Myocyte (in vitro differentiated cells): ENCODE measurements at regions not wholly inside any gene's neighbourhood (a gene's known extent, or its start where the extent isn't known, plus 50 kb on each side); places are given as distances from the start of the nearest gene placed in this dataset.
"Not testable (repeated sequence)": the region's sequence is repeated elsewhere in the genome, so short reads cannot be mapped to it uniquely, and the experiment has no call there.

ENCODE experiments used
- DNase-seq: peaks from one replicate; pipeline ENCODE4 v3.0.0-alpha.2; 2012; ENCODE audit warnings: low read depth

- DNase-seq: not testable (repeated sequence)
These were observed 676.4 kb upstream of the ZNF337 start for GRCh38 chr20:26373066-26373465.

DNA sequence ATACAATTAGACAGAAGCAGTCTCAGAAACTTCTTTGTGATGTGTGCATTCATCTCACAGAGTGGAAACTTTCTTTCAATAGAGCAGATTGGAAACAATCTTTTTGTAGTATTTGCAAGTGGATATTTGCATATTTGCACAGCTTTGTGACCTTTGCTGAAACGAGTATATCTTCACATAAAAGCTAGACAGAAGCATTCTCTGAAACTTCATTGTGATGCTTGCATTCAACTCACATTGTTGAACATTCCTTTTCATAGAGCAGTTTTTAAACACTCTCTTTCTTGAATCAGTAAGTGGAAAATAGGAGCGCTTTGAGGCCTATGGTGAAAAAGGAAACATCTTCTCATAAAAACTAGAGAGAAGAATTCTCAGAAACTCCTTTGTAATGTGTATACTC is 657.9 kb upstream of the ZNF337 start:
- DNase-seq: no peak

DNA sequence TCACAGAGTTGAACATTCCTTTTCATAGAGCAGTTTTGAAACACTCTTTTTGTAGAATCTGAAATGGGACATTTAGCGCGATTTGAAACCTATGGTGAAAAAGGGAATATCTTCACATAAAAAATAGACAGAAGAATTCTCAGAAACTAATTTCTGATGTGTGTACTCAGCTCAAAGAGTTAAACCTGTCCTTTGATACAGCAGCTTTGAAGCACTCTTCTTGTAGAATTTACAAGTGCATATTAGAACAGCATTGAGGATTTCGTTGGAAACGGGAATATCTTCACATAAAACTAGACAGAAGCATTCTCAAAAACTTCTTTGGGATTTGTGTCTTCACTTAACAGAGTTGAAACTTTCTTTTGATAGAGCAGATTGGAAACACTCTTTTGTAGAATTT is 650.7 kb upstream of the ZNF337 start:
- no peak for DNase-seq

- not testable (repeated sequence) for DNase-seq
These were observed 643.9 kb upstream of the ZNF337 start for GRCh38 chr20:26340460-26341065.

GRCh38 chr20:26324177-26324576 is 627.5 kb upstream of the ZNF337 start:
- DNase-seq: no peak

GRCh38 chr20:26315054-26315453 is 618.4 kb upstream of the ZNF337 start:
- no peak for DNase-seq

DNA sequence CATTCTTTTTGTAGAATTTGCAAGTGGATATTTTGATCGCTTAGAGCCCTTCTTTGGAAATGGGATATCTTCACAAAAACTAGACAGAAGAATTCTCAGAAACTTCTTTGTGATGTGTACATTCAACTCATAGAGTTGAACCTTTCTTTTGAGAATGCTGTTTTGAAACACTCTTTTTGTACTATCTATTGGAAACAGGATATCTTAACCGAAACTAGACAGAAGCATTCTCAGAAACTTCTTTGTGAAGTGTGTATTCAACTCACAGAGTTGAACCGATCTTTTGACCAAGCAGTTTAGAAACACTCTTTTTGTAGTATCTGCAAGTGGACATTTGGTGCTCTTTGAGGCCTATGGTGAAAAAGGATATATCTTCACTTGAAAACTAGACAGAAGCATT is 613.1 kb upstream of the ZNF337 start:
- not testable (repeated sequence) for DNase-seq

- DNase-seq: no peak
These were observed 612.3 kb upstream of the ZNF337 start for GRCh38 chr20:26308961-26309360.

- no peak for DNase-seq
These were observed 598.4 kb upstream of the ZNF337 start for GRCh38 chr20:26295006-26295405.

- not testable (repeated sequence) for DNase-seq
These were observed 591.9 kb upstream of the ZNF337 start for GRCh38 chr20:26288379-26289061.

DNA sequence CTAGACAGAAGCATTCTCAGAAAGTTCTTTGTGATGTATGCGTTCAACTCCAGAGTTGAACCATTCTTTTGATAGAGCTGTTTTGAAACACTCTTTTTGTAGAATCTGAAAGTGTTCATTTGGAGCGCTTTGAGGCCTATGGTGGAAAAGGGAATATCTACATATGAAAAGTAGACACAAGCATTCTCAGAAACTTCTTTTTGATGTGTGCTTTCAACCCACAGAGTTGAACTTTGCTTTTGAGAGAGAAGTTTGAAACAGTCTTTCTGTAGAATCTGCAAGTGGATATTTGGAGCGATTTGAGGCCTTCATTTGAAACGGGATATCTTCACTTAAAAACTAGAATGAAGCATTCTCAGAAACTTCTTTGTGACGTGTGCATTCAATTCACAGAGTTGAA is 582.6 kb upstream of the ZNF337 start:
- no peak for DNase-seq

DNA sequence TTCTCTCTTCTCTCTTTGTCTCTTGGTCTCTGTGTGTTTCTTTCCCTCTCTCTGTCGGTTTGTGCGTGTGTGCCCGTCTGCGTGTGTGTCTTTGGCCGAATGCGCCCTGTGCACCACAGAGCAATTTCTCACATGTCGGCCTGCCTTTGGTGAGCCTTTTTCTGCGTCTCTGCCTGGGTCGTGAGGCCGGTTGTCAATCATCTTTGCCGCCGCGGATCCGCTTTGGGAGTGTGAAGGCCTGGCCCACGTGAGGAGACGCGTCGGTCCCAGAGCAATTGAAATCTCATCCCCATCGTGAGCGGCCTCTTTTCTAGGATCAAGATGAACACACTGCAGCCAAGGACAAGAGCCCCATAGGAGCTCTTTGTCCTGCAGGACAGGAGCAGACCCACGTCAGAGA is 580.7 kb upstream of the ZNF337 start:
- no peak for DNase-seq

GRCh38 chr20:26276554-26277210 is 580.0 kb upstream of the ZNF337 start:
- no peak for DNase-seq

DNA sequence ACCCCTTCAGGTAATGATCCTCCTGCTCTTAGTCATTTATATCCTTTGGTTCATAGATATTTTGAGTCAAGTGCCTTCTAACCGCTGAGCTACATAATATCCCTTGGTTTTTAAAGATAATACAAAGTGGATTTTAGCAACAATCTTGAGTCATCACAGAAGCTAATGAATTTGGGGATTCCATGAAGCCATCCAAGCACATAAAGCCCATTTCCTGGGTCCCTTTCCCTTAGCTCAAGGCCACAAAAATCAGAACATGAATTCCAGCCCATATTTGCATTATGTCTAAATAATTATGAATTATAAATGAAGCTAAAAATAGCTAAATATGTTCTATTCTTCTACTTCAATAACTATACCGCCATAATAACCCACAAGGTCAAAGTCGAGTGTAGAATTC is 572.1 kb upstream of the ZNF337 start:
- not testable (repeated sequence) for DNase-seq

DNA sequence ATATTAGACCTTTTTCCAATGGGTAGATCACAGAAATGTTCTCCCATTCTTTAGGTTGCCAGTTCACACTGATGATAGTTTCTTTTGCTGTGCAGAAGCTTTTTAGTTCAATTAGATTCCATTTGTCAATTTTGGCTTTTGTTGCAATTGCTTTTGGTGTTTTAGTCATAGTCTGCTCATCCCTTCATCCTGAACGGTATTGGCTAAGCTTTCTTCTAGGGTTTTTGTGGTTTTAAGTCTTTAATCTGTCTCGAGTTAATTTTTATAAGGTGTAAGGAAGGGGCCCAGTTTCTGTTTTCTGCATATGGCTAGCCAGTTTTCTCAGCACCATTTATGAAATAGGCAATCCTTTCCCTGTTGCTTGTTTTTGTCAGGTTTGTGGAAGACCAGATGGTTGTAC is 564.3 kb upstream of the ZNF337 start:
- not testable (repeated sequence) for DNase-seq

DNA sequence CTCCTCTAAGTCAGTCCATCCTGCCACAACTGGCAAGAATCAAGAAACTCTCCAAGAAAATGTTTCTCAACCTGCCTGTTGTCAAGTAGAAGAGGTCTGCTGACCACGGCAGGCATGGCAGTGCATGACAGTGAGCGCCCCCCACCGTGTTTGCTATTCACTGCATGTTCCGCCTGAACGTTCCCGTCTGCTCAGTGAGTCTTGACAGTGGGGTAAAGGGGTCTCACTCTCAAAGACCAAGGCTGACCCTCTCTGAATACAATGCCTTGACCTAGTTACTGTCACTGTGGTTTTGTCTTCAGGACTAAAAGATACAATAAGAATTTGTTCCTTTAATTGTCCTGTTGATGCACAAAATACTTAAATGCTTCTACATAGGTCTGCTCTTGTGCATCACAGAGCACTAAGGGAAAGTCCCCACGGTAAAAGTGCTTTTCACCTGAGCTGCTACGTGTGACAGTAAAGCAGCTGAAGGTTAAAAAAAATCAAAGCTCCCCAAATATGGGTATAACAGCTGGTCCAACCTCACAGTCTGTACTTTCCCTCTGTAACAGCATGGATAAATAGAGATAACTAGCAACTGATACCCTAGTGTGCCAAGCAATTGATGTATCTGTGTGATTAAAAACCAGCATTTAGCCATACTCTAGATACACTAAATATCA is 555.8 kb upstream of the ZNF337 start:
- not testable (repeated sequence) for DNase-seq

DNA sequence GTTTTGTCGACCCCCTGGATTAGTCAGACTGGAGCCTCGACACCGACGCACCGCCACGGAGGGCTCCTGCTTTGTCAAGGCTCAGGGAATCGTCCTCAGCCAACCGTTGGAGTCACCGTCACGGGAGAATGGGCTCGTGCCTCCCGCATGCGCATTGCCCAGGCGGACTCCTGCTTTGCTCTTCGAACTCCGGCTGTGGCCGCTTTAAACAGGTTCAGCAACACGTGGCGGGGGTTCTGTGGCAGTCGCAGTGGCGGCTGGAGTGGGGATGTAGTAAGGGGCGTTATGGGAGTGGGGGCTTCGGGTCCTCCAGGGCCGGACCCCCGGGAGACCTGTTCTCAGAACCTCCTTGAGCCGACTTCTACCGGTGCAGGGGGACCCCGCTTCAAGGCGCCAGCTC is 554.7 kb upstream of the ZNF337 start:
- DNase-seq: not testable (repeated sequence)

DNA sequence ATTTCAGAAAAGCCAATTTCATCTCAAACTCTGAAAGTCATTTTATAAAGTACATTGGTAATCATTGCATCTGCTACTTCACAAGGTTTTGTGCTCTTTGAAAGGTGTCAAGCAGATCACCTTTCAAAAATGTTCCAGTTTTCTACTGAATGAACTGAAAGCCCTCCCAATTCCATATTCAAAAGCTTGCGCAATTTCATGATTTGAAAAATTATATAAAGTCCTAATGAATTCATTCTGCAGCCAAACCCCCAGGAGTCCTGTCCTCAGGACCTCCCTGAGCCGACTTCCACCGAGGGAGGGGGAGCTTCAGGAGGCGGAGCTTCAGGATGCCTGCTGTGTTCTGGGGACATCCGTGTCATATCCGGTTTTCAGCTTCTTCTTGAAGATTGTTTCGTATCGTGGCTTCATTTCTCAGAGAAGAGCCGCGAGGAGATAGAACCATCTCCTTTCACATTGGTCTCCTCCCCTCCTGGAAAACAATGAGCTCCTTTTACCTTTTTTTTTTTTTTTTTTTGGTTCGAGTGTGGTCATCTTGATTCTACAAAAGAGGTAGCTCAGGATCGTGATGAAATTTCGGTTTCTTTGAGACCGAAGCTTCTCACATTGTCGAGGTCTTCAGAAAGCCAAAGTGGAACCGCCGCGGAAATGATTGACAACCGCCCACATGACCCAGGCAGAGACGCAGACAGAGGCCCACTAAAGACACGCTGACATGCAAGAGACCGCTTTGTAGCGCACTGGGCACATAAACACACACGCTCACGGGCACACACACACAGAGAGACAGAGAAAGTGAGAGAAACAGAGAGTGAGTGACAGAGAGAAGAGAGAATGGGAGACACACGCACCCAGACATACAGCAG is 553.8 kb upstream of the ZNF337 start:
- not testable (repeated sequence) for DNase-seq

DNA sequence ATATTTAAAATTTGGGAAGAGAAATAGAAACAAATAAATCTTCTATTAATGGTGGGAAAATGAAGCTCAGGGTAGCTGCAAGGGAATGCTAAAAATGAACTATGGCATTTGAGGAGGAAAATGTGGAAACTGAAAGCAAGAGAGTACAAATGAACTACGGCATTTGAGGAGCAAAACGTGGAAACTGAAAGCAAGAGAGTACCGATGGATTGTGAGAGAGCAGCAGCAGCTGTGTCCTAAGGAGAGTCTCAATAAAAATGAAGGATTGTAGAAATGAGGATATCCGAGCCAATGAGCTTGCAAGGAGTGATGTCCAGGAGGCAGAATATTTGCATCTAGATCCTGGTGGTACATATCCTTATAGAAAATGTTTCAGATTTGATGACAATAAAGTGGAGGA is 547.1 kb upstream of the ZNF337 start:
- DNase-seq: no peak

- not testable (repeated sequence) for DNase-seq
These were observed 524.0 kb upstream of the ZNF337 start for GRCh38 chr20:26220609-26221008.

DNA sequence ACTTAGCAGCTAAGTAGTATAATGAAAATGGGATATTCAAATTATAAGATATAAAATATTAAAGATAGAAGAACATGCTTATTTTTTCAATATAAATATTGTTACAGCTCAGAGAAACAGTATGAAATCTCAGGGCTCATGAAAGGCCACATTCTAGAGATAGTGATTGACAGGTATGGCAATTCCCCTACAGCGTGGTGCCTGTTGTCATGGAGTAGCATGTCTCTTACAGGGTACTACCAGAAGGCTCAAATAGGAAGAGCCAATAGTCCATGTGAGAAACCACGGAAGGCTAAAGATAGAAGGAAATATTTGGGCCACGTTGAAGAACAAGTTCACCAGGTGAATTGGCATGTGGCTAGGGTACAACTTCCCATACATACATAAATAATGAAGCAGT is 522.9 kb upstream of the ZNF337 start:
- DNase-seq: peak; percentile 7
